ENCODE measurements at regions not wholly inside any gene's neighbourhood (a gene's known extent, or its start where the extent isn't known, plus 50 kb on each side); places are given as distances from the start of the nearest gene placed in this dataset.

GRCh38 chr18:6613581-6613980 is 115.9 kb upstream of the ARHGAP28 start:
- DNase-seq = no peak

GRCh38 chr18:6614952-6615351 is 114.6 kb upstream of the ARHGAP28 start:
- no peak for DNase-seq

- DNase-seq = no peak
These were observed 112.5 kb upstream of the ARHGAP28 start for GRCh38 chr18:6616981-6617380.

GRCh38 chr18:6621437-6621836 is 108.1 kb upstream of the ARHGAP28 start:
- no peak for DNase-seq

- no peak for DNase-seq
These were observed 106.2 kb upstream of the ARHGAP28 start for GRCh38 chr18:6623278-6623677.

GRCh38 chr18:6624271-6624660 is 105.2 kb upstream of the ARHGAP28 start:
- no peak for DNase-seq

GRCh38 chr18:6624661-6625311 is 104.7 kb upstream of the ARHGAP28 start:
- DNase-seq = no peak

- no peak for DNase-seq
These were observed 104.0 kb upstream of the ARHGAP28 start for GRCh38 chr18:6625481-6625880.

GRCh38 chr18:6626457-6626856 is 103.1 kb upstream of the ARHGAP28 start:
- no peak for DNase-seq

- no peak for DNase-seq
These were observed 101.9 kb upstream of the ARHGAP28 start for GRCh38 chr18:6627645-6628044.

- DNase-seq = no peak
These were observed 101.3 kb upstream of the ARHGAP28 start for GRCh38 chr18:6628187-6628586.

GRCh38 chr18:6629635-6630140 is 99.8 kb upstream of the ARHGAP28 start:
- DNase-seq = no peak

- peak; percentile 8 to 20 for DNase-seq
These were observed 96.2 kb upstream of the ARHGAP28 start for GRCh38 chr18:6633310-6633709.

- no peak for DNase-seq
These were observed 93.4 kb upstream of the ARHGAP28 start for GRCh38 chr18:6636091-6636490.

- no peak for DNase-seq
These were observed 91.1 kb upstream of the ARHGAP28 start for GRCh38 chr18:6638447-6638846.

- DNase-seq = no peak
These were observed 90.2 kb upstream of the ARHGAP28 start for GRCh38 chr18:6639305-6639704.

- no peak for DNase-seq
These were observed 84.5 kb upstream of the ARHGAP28 start for GRCh38 chr18:6644836-6645627.

GRCh38 chr18:6646801-6647200 is 82.7 kb upstream of the ARHGAP28 start:
- DNase-seq = no peak

GRCh38 chr18:6648581-6648980 is 80.9 kb upstream of the ARHGAP28 start:
- no peak for DNase-seq

GRCh38 chr18:6649421-6650126 is 79.9 kb upstream of the ARHGAP28 start:
- DNase-seq = no peak

GRCh38 chr18:6650127-6650507 is 79.4 kb upstream of the ARHGAP28 start:
- DNase-seq = no peak

- DNase-seq = no peak
These were observed 78.8 kb upstream of the ARHGAP28 start for GRCh38 chr18:6650747-6651146.

GRCh38 chr18:6652098-6652497 is 77.4 kb upstream of the ARHGAP28 start:
- DNase-seq = no peak

GRCh38 chr18:6653880-6654279 is 75.6 kb upstream of the ARHGAP28 start:
- no peak for DNase-seq

Measured in NCI-H1930 (cell line).